MM.1S (cell line): ENCODE measurements at regions not wholly inside any gene's neighbourhood (a gene's known extent, or its start where the extent isn't known, plus 50 kb on each side); places are given as distances from the start of the nearest gene placed in this dataset.

Experiments
- CTCF ChIP-seq: fragments of 300-600 bp; sonication (generic); IDR thresholded peaks from 2 replicates; pipeline ENCODE4 v1.5.1; 2016; ENCODE audit warnings: antibody characterized with exemption, low read length, mixed read lengths
- EZH2phosphoT487 ChIP-seq: fragments of 300-600 bp; sonication (generic); IDR thresholded peaks from 2 replicates; pipeline ENCODE4 v1.6.1; 2018; ENCODE audit warnings: antibody characterized with exemption, low read length

GRCh38 chr4:96326846-96327245 lies 487.0 kb downstream of the PDHA2 start:
- TF ChIP-seq CTCF (no peak), EZH2phosphoT487 (no peak)
